ENCODE measurements at regions not wholly inside any gene's neighbourhood (a gene's known extent, or its start where the extent isn't known, plus 50 kb on each side); places are given as distances from the start of the nearest gene placed in this dataset.

GRCh38 chr6:165733489-165733791 lies 70.4 kb upstream of the PDE10A start:
- TF ChIP-seq, protein P1, sequence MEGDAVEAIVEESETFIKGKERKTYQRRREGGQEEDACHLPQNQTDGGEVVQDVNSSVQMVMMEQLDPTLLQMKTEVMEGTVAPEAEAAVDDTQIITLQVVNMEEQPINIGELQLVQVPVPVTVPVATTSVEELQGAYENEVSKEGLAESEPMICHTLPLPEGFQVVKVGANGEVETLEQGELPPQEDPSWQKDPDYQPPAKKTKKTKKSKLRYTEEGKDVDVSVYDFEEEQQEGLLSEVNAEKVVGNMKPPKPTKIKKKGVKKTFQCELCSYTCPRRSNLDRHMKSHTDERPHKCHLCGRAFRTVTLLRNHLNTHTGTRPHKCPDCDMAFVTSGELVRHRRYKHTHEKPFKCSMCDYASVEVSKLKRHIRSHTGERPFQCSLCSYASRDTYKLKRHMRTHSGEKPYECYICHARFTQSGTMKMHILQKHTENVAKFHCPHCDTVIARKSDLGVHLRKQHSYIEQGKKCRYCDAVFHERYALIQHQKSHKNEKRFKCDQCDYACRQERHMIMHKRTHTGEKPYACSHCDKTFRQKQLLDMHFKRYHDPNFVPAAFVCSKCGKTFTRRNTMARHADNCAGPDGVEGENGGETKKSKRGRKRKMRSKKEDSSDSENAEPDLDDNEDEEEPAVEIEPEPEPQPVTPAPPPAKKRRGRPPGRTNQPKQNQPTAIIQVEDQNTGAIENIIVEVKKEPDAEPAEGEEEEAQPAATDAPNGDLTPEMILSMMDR (conservative IDR thresholded peaks at IDR 0.05; ENCODE audit: low read length): no peak
- no peak for DNase-seq (ENCODE audit: low read depth)
- H3K4me3 ChIP-seq (ENCODE audit: low read length): no peak overlapping the region

DNA sequence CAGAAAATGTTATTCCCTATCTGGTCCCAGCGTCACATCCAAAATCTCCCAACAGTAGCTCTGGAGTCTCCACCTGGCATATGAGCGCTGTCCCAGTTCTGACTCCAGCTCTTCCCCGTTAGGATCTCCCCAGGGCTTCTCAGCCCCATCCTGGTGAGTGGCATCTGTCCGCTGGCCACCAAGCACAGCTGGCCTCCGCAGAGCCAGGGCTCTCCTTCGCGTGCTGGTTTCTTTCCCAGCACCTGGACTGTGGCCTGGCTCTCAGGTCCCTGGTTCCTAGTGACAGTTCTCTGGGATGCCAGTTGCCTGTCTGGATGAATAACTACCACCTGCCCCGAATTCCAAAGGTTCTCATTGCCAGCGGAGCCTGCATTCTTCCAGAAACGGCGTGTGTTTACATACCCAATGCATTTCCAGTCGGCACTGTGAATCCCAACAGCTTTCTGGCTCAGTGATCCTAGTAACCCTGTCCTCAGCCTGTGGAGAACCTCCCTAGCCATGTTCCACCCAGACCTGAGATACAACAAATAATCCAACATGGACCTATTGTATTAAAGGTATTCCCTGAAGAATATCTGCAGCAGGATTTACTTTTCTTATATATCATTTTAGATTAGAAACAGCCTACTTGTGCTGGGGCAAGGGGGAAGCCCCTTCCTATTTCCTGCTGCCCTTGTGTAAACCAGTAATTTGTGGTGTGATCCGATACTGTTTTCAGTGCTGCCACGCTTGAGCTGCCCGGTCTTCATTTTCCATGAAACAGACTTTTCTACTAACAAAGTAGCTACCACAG lies 69.9 kb upstream of the PDE10A start:
- no peak for DNase-seq (ENCODE audit: low read depth)
- TF ChIP-seq, protein P1 (conservative IDR thresholded peaks at IDR 0.05; ENCODE audit: low read length): no peak
- no peak overlapping the region for H3K4me3 ChIP-seq (ENCODE audit: low read length)

- no peak overlapping the region for H3K4me3 ChIP-seq (ENCODE audit: low read length)
- no peak for DNase-seq (ENCODE audit: low read depth)
- TF ChIP-seq, protein P1 (conservative IDR thresholded peaks at IDR 0.05; ENCODE audit: low read length): peak; percentile 60
Observed at GRCh38 chr6:165729307-165729936, 66.4 kb upstream of the PDE10A start.

- DNase-seq (ENCODE audit: low read depth): no peak
Observed at GRCh38 chr6:165728216-165728615, 65.2 kb upstream of the PDE10A start.

GRCh38 chr6:165726965-165727381 lies 63.9 kb upstream of the PDE10A start:
- TF ChIP-seq, protein P1 (conservative IDR thresholded peaks at IDR 0.05; ENCODE audit: low read length): no peak
- no peak overlapping the region for H3K4me3 ChIP-seq (ENCODE audit: low read length)
- no peak for DNase-seq (ENCODE audit: low read depth)

More at GRCh38 chr6:165728216-165728615, 65.2 kb upstream of the PDE10A start:
- H3K4me3 ChIP-seq (ENCODE audit: low read length): no peak overlapping the region
- TF ChIP-seq, protein P1 (conservative IDR thresholded peaks at IDR 0.05; ENCODE audit: low read length): no peak

DNA sequence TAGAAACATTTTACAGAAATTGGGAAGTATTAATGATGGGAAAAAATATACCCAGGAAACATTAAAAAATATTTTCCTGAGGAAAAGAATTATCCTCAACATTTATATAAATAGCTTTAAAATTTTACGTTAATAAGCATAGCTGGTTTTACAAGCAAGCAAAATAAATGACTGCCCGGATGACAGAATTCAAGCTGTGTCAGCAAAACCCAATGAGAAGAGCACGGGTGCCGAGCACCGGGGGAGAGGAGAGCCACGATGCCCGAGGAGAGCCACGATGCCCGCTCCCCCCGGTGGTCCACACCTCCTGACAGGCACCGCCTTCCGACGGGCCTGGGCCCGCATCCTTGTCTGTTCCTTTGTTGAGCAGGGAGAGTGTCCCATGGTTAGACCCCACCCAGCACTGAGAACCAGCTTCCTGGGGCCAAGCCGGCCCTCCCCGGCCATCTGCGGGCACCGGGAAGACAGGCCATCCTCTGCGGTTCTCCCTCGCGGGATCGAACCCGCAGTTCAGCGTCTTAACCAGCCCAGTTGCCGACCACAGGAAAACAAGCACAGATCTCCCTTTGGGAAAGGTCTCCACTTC lies 63.3 kb upstream of the PDE10A start:
- TF ChIP-seq, protein P1 (conservative IDR thresholded peaks at IDR 0.05; ENCODE audit: low read length): no peak
- DNase-seq (ENCODE audit: low read depth): no peak
- no peak overlapping the region for H3K4me3 ChIP-seq (ENCODE audit: low read length)

- no peak for DNase-seq (ENCODE audit: low read depth)
- TF ChIP-seq, protein P1 (conservative IDR thresholded peaks at IDR 0.05; ENCODE audit: low read length): no peak
- no peak overlapping the region for H3K4me3 ChIP-seq (ENCODE audit: low read length)
Observed at GRCh38 chr6:165725201-165725600, 62.2 kb upstream of the PDE10A start.

All from AG10803 (cell line).